Esophagus (tissue), 2 donors: ENCODE measurements at regions not wholly inside any gene's neighbourhood (a gene's known extent, or its start where the extent isn't known, plus 50 kb on each side); places are given as distances from the start of the nearest gene placed in this dataset.
"Not testable (repeated sequence)": the region's sequence is repeated elsewhere in the genome, so short reads cannot be mapped to it uniquely, and the experiment has no call there.

Source experiments
- H3K27ac ChIP-seq, 2 donors: one replicate each; pipeline ENCODE4 v1.5.1; 2013; ENCODE audit warnings: low read depth in 2 of 2, mild to moderate bottlenecking in 2 of 2, inconsistent platforms in 1 of 2, low read length in 1 of 2, moderate library complexity in 1 of 2
- H3K27me3 ChIP-seq, 2 donors: one replicate each; pipeline ENCODE4 v1.6.1; 2013; ENCODE audit warnings: low read length in 2 of 2, control low read depth in 1 of 2, mild to moderate bottlenecking in 1 of 2; ENCODE audit not compliant: insufficient read depth in 2 of 2, control insufficient read depth in 1 of 2
- H3K36me3 ChIP-seq, 2 donors: one replicate each; pipeline ENCODE4 v1.6.1; 2013; ENCODE audit warnings: low read length in 1 of 2; ENCODE audit not compliant: control insufficient read depth in 2 of 2, insufficient read depth in 2 of 2
- H3K4me1 ChIP-seq, 2 donors: one replicate each; pipeline ENCODE4 v1.6.1; 2013; ENCODE audit warnings: low read length in 1 of 2; ENCODE audit not compliant: control insufficient read depth in 2 of 2, insufficient read depth in 2 of 2
- H3K4me3 ChIP-seq, 2 donors: one replicate each; pipeline ENCODE4 v1.5.1; 2013; ENCODE audit warnings: low read length in 2 of 2, mild to moderate bottlenecking in 2 of 2, low read depth in 1 of 2, moderate library complexity in 1 of 2
- H3K9me3 ChIP-seq, 2 donors: one replicate each; pipeline ENCODE4 v1.6.1; 2013; ENCODE audit warnings: mild to moderate bottlenecking in 2 of 2, low read depth in 1 of 2, low read length in 1 of 2, moderate library complexity in 1 of 2; ENCODE audit not compliant: control insufficient read depth in 2 of 2, insufficient read depth in 1 of 2
- WGBS, 2 donors: extraction: QIAGEN DNeasy Blood & Tissue Kit; methylation state at CpG; one replicate each; pipeline ENCODE4 v1.1.7; 2013; 5-methylcytosine and 5-hydroxymethylcytosine counted together
- donor health status: healthy with polysubstance abuse.
- donor health status: Bipolar disorder and iron deficiency.

DNA sequence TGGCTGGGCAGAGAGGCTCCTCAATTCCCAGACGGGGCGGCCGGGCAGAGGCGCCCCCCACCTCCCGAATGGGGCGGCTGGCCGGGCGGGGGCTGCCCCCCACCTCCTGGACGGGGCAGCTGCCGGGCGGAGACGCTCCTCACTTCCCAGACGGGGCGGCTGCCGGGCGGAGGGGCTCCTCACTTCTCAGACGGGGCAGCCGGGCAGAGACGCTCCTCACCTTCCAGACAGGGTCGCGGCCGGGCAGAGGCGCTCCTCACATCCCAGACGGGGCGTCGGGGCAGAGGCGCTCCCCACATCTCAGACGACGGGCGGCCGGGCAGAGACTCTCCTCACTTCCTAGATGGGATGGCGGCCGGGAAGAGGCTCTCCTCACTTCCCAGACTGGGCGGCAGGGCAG, 214.1 kb downstream of the SOX2 start:
- H3K36me3 ChIP-seq, H3K27me3 ChIP-seq, H3K4me1 ChIP-seq, H3K4me3 ChIP-seq, H3K27ac ChIP-seq, H3K9me3 ChIP-seq: not testable (repeated sequence)
- 94% methylated on average over 33 to 34 of the region's 34 CpGs for WGBS, 2 donors

DNA sequence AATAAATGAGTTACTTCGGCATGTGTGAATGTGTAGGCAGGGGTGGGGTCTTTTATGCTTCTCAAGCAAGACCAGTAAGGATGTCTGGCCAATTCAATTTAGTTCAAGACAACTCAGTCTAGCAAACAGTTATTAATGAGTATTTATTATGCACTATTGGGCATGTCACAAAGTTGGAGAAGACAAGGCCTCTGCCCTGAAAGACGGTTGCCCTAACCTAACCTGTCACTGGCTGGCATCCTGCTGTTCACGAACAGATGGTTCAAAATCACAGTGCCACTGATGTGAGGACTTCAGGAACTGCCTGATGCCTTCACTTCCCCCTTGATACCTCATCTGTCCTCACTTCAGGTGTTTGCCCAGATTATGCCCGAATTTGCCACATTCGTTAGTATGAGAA, 217.8 kb downstream of the SOX2 start:
- H3K27me3 ChIP-seq, result no peaks in the 10 kb centered on the region
- 87% methylated on average over 5 of the region's 5 CpGs for WGBS, 2 donors
- no peaks in the 10 kb centered on the region for H3K4me1 ChIP-seq
- H3K36me3 ChIP-seq, result no peaks in the 10 kb centered on the region
- no peak overlapping the region for H3K4me3 ChIP-seq
- H3K9me3 ChIP-seq, result peaks cover 0 to 3% of the 10 kb centered on the region in 2 donors
- H3K27ac ChIP-seq, result no peak overlapping the region

DNA sequence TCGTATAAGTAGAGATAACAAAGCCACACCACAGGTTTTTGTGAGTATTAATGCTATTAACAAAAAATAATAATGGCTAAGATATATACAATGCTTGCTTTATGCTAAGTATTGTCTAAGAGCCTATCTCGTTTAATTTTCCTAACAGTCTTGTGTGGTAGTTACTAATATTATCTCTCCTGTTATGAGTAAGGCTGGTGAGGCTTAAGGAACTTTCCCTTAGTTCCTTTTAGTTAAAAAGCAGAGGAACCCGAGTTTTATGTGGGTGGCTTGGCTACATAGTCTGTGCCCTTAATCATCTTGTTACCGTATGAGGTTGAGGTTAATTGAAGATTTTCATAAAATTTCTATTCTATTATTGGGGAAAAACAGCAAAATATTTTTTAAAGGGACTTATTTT, 218.4 kb downstream of the SOX2 start:
- Histone ChIP-seq H3K36me3 (no peaks in the 10 kb centered on the region), H3K4me3 (no peak overlapping the region), H3K4me1 (no peaks in the 10 kb centered on the region), H3K27ac (no peak overlapping the region), H3K27me3 (no peaks in the 10 kb centered on the region), H3K9me3 (peaks cover 0 to 3% of the 10 kb centered on the region in 2 donors)
- WGBS, 2 donors, result 72 to 75% methylated on average over 4 of the region's 4 CpGs

DNA sequence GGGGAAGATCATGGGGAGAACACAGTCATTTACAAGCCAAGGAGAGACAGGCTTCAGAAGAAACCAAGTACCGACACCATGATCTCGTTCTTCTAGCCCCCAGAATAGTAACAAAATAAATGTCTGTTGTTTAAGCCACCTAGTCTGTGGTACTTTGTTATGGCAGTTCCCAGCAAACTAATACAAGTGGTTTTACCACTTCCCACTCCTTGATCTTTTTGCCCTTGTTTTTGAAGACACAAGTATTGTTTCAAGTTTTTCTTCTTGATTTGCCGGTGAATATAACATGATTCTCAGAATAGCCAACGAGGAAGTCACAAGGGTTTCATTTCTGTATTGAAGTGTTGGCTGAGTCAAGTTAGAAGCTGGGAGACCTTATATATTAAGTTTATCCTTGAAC, 220.3 kb downstream of the SOX2 start:
- no peaks in the 10 kb centered on the region for H3K27me3 ChIP-seq
- no peaks in the 10 kb centered on the region for H3K9me3 ChIP-seq
- no peaks in the 10 kb centered on the region for H3K4me1 ChIP-seq
- H3K27ac ChIP-seq, result no peak overlapping the region
- H3K4me3 ChIP-seq, result no peak overlapping the region
- 82 to 83% methylated on average over 4 of the region's 4 CpGs for WGBS, 2 donors
- H3K36me3 ChIP-seq, result no peaks in the 10 kb centered on the region

DNA sequence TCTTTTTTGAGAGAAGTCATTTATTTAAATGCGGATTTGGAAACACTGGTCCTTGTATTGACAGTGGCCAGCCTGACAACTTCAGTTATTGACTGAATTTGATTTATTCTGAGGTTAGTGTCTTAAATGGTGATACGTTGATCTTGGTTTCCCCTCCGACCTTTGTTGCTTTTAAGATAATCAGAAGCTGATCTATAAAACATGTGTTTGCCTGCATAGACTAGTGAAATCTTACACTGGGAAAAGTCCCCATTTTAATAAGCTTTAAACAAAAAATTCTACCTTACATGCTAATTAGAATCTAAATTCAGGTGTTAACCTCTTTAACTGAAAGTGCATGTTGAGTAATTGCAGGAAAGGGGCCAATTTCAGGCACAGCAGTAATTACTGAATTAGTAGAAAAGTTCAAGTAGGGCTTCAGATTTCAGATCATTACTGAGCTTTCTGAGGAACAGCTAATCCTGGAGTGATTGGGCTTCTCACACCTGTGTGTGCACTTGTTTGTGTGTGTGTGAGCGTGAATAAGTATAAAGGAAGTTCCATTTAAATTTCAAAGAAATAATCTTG, 221.4 kb downstream of the SOX2 start:
- Histone ChIP-seq H3K27me3 (no peaks in the 10 kb centered on the region), H3K4me1 (no peaks in the 10 kb centered on the region), H3K4me3 (no peak overlapping the region), H3K36me3 (no peaks in the 10 kb centered on the region), H3K27ac (no peak overlapping the region), H3K9me3 (no peaks in the 10 kb centered on the region)
- WGBS, 2 donors, result 78 to 84% methylated on average over 4 of the region's 4 CpGs

DNA sequence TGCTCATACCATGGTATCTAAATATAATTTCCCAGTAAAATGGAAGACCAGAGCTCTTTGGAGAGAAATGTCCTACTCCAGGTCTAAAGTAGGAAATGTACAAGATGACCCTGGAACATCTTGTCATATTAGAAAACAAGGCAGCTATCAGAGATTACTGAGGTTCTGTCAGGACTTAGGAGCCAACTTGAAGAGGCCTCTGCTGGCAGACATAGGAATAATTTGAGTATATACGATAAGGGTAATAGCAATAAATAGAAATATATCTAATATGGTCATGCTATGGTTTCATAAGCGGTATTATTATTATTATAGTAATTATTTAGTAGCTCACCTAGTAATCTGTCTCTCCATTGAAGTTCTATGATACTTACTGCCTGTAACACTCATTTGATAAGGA, 224.2 kb downstream of the SOX2 start:
- Histone ChIP-seq H3K4me1 (no peaks in the 10 kb centered on the region), H3K27ac (no peak overlapping the region), H3K27me3 (no peaks in the 10 kb centered on the region), H3K9me3 (no peaks in the 10 kb centered on the region), H3K4me3 (no peak overlapping the region), H3K36me3 (no peaks in the 10 kb centered on the region)
- WGBS, 2 donors, result 95 to 97% methylated on average over 2 of the region's 2 CpGs

DNA sequence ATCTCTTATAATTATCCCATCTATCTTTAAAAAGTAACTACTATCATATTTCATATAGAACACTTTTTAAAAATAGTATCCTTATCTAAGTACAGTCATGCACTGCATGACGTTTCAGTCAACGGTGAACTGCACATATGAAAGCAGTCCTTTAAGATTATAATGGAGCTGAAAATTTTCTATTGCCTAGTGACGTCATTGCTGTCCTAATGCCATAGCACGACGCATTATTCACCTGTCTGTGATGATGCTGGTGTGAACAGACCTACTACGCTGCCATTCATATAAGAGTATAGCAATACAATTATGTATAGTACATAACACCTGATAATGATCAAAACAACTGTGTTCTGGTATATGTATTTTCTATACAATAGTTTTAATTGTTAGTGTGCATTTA, 225.0 kb downstream of the SOX2 start:
- Histone ChIP-seq H3K4me3 (no peak overlapping the region), H3K9me3 (no peaks in the 10 kb centered on the region), H3K27me3 (no peaks in the 10 kb centered on the region), H3K4me1 (no peaks in the 10 kb centered on the region), H3K27ac (no peak overlapping the region), H3K36me3 (no peaks in the 10 kb centered on the region)
- WGBS, 2 donors, result 82 to 87% methylated on average over 6 of the region's 6 CpGs

DNA sequence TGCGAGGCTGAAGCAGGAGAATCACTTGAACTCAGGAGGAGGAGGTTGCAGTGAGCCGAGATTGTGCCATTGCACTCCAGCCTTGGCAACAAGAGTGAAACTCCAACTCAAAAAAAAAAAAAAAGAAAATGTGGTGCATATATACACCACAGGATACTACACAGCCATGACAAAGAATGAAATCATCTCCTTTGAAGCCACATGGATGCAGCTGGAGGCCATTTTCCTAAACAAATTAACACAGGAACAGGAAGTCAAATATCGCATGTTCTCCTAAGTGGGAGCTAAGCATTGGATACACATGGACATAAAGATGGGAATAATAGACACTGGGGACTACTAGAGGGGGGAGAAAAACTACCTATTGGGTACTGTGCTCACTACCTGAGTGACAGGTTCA, 226.9 kb downstream of the SOX2 start:
- H3K27ac ChIP-seq, H3K27me3 ChIP-seq, H3K4me1 ChIP-seq, H3K36me3 ChIP-seq, H3K9me3 ChIP-seq, H3K4me3 ChIP-seq: not testable (repeated sequence)
- 85 to 89% methylated on average over 3 of the region's 3 CpGs for WGBS, 2 donors

DNA sequence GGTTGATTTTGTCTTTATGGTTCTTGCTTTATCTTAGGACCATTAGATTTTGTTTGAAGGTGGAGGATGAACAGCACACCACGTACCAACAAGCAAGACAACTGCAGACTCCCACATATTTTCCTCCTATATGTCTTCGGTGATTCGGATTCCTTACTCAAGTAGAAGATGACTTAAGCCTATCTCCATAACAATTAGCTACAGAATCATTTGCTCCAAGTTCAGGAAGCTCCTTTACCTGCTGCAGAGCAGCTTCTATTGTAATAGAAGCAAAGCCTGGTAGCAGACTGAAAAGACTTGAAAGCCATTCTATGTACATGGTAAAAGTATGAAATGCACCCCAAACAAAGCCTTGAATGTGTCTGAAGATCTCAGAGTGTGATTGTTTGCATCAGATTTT, 229.0 kb downstream of the SOX2 start:
- H3K4me3 ChIP-seq, result no peak overlapping the region
- no peaks in the 10 kb centered on the region for H3K27me3 ChIP-seq
- H3K27ac ChIP-seq, result no peak overlapping the region
- no peaks in the 10 kb centered on the region for H3K36me3 ChIP-seq
- H3K4me1 ChIP-seq, result no peaks in the 10 kb centered on the region
- 64 to 75% methylated on average over 3 of the region's 3 CpGs for WGBS, 2 donors
- H3K9me3 ChIP-seq, result no peaks in the 10 kb centered on the region

DNA sequence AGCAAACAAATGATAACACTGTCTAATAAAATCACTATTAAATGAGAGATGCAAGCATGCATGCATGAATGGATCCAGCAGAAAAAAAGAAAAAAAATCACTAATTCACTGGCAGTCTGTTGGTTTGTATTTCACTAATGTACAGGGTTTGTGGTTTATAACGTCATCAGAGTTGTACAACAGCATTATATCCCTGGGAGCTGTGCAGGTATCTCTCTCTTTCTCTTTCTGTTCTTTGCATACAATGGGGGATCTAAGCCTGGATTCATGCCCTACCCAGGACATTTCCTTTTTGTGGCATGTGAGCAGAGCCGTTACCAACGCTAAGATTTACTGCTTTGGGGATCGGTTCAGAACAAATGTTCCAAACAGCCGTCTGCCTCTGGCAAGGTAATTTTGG, 229.5 kb downstream of the SOX2 start:
- Histone ChIP-seq H3K27me3 (no peaks in the 10 kb centered on the region), H3K4me3 (no peak overlapping the region), H3K36me3 (no peaks in the 10 kb centered on the region), H3K4me1 (no peaks in the 10 kb centered on the region), H3K9me3 (no peaks in the 10 kb centered on the region), H3K27ac (no peak overlapping the region)
- 12 to 14% methylated on average over 5 of the region's 5 CpGs for WGBS, 2 donors
